ENCODE measurements at regions not wholly inside any gene's neighbourhood (a gene's known extent, or its start where the extent isn't known, plus 50 kb on each side); places are given as distances from the start of the nearest gene placed in this dataset.

DNA sequence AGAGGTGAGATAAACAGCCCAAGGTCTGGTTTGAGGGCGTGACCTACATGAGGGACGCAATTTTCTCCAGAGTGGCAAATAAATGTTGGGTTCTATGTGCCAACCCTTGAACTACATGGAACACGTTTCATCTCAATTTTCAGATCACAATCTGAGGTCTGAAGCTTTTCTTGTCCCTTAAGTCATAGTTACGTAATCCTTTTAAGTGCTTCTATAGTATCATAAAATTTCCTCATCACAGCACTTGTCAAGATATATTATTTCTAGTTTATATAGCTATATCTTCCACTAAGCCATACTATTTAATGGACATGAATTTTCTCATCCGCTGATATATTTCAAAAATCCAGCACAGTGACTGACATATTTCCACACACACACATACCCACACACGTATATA is 53.1 kb upstream of the GRIN3A start:
- TF ChIP-seq, protein P1, sequence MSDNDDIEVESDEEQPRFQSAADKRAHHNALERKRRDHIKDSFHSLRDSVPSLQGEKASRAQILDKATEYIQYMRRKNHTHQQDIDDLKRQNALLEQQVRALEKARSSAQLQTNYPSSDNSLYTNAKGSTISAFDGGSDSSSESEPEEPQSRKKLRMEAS (IDR thresholded peaks at IDR 0.05) = no peak
- TF ChIP-seq CREB1 (IDR thresholded peaks at IDR 0.05; ENCODE audit: low read depth) = no peak
- TF ChIP-seq TEAD4 (IDR thresholded peaks at IDR 0.05) = no peak
- TF ChIP-seq TCF12 (IDR thresholded peaks at IDR 0.05; ENCODE audit: low read depth) = no peak
- no peak for TF ChIP-seq FOXM1 (IDR thresholded peaks at IDR 0.05; ENCODE audit: borderline replicate concordance, low read depth)
- no peak for TF ChIP-seq YY1 (IDR thresholded peaks at IDR 0.05; ENCODE audit: low read depth)
- no peak for TF ChIP-seq TAF1 (IDR thresholded peaks at IDR 0.05; ENCODE audit: low read depth)
- TF ChIP-seq EP300 (IDR thresholded peaks at IDR 0.05; ENCODE audit: borderline replicate concordance) = no peak
- TF ChIP-seq, protein P2, sequence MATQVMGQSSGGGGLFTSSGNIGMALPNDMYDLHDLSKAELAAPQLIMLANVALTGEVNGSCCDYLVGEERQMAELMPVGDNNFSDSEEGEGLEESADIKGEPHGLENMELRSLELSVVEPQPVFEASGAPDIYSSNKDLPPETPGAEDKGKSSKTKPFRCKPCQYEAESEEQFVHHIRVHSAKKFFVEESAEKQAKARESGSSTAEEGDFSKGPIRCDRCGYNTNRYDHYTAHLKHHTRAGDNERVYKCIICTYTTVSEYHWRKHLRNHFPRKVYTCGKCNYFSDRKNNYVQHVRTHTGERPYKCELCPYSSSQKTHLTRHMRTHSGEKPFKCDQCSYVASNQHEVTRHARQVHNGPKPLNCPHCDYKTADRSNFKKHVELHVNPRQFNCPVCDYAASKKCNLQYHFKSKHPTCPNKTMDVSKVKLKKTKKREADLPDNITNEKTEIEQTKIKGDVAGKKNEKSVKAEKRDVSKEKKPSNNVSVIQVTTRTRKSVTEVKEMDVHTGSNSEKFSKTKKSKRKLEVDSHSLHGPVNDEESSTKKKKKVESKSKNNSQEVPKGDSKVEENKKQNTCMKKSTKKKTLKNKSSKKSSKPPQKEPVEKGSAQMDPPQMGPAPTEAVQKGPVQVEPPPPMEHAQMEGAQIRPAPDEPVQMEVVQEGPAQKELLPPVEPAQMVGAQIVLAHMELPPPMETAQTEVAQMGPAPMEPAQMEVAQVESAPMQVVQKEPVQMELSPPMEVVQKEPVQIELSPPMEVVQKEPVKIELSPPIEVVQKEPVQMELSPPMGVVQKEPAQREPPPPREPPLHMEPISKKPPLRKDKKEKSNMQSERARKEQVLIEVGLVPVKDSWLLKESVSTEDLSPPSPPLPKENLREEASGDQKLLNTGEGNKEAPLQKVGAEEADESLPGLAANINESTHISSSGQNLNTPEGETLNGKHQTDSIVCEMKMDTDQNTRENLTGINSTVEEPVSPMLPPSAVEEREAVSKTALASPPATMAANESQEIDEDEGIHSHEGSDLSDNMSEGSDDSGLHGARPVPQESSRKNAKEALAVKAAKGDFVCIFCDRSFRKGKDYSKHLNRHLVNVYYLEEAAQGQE (IDR thresholded peaks at IDR 0.05; ENCODE audit: low read depth) = no peak
- no peak for TF ChIP-seq EGR1 (IDR thresholded peaks at IDR 0.05)
- no peak for TF ChIP-seq NFIC (IDR thresholded peaks at IDR 0.05)

Data from Ishikawa (cell line).